IPS-NIHi7 (cell line): ENCODE measurements at regions not wholly inside any gene's neighbourhood (a gene's known extent, or its start where the extent isn't known, plus 50 kb on each side); places are given as distances from the start of the nearest gene placed in this dataset.
"Not testable (repeated sequence)": the region's sequence is repeated elsewhere in the genome, so short reads cannot be mapped to it uniquely, and the experiment has no call there.

Experiments used
- DNase-seq: peaks from one replicate; pipeline ENCODE4 v3.0.0; 2012; ENCODE audit warnings: mixed read lengths; ENCODE audit errors: extremely low spot score

DNA sequence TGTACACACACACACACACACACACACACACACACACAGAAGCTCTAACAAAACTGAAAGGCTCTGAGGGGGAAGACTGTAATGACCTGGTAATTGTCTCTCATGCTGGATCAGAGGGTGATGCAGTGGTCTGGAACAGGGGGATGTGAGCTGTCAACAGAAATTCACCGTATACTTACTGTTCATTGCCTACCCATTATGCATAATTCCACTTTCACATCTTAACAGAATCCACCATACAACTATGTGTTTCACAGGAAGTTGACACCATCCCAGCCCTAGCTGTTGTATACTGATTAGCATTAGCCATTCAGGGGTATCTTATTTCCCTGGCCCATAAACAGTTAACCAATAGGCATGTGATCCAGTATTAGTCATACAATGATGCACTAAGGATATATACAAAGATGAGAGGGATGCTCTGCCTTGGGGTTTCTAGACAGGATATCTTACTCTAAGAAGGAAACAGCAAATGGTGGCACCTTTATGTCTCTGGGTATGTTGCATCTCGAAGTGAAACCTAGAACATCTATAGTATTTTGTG, 396.5 kb upstream of the BRINP1 start:
- DNase-seq, result no peak

DNA sequence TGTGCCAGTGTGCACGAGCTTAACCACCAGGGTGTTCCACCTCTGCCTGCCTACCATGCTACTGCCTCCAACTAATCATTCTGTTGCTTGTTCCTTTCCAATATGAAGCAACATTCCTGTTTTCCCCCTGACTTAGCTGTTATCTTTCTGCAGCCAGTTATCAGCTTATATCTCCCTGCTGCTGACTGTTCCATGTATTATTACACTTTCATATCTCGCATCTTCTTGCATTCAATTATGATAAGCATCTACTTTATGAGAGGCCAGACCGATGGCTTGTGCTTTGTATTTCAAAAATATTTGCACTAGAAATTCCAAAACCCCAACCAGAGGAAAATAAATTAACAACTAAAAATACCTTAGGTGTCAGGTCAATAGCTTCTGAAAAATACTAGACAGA, 394.0 kb upstream of the BRINP1 start:
- DNase-seq, result no peak

DNA sequence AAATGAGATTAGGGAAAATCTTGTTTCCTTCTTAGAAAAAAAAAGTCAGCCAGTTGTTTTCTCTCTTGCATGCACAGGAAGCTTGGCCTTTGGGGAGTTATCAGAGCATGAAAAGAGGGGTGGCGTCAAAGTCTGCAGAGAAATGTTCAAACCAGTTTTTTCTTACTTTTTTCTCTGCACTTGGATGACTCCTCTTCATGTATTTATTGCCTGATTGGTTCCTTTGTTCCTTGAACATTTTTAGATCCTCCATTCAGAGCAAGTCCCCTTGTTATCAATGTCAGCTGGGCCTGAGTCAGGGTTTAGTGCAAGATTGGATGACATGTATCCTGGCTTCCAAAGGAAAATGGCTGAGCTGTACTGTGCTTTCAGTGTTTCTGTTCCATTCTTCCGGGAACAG, 392.6 kb upstream of the BRINP1 start:
- DNase-seq, result no peak

GRCh38 chr9:119758990-119759389, 389.8 kb upstream of the BRINP1 start:
- no peak for DNase-seq

- no peak for DNase-seq
Observed at GRCh38 chr9:119758241-119758640, 389.0 kb upstream of the BRINP1 start.

- DNase-seq, result no peak
Observed at GRCh38 chr9:119739476-119739875, 370.2 kb upstream of the BRINP1 start.

- no peak for DNase-seq
Observed at GRCh38 chr9:119736491-119737454, 367.5 kb upstream of the BRINP1 start.

- DNase-seq, result no peak
Observed at GRCh38 chr9:119727988-119728387, 358.8 kb upstream of the BRINP1 start.

GRCh38 chr9:119726035-119726434, 356.8 kb upstream of the BRINP1 start:
- DNase-seq, result no peak

DNA sequence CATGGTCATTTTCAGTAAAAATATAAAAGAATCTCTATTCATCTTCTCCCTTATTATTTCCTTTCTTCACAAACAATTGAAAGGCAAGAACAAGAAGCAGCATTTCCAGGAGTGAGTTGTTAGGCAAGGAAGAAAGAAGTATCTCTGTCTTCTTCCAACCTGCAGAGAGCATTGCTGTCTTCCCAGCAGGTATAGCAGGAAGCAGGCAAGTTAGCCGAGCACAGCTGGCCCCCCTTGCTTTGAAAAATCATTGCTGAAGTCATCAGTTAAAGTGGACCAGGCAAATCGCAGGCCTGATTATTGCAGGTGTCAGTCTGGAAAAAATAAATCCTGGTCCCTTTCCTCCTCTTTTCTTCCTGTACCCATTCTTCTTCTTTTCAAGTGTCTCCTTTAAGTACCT, 353.1 kb upstream of the BRINP1 start:
- DNase-seq, result no peak

- no peak for DNase-seq
Observed at GRCh38 chr9:119712325-119712724, 343.1 kb upstream of the BRINP1 start.

GRCh38 chr9:119709431-119709830, 340.2 kb upstream of the BRINP1 start:
- no peak for DNase-seq

GRCh38 chr9:119707228-119707845, 338.1 kb upstream of the BRINP1 start:
- no peak for DNase-seq

DNA sequence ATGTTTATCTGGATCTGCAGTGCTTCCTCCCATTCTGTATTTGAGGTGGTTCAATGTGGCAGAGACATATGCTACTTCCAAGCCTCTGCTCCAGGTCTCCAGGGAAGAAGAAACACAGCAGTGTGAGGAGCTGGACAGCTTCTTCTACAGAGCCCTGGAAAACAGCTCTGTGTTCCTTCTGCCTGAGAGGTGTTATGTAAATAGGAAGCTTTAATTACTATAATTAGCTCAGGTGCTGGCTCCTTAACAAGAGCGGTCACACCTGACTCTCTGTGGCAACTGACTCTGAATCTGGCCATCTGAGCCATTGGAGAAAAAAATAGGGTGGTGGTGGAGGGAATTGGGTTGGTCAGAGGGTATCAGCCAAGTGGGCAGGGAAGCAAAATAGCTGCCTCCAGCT, 332.4 kb upstream of the BRINP1 start:
- no peak for DNase-seq

GRCh38 chr9:119698535-119698934, 329.3 kb upstream of the BRINP1 start:
- no peak for DNase-seq

- peak; percentile 15 for DNase-seq
Observed at GRCh38 chr9:119697996-119698395, 328.8 kb upstream of the BRINP1 start.

- peak; percentile 63 for DNase-seq
Observed at GRCh38 chr9:119689879-119690278, 320.6 kb upstream of the BRINP1 start.

GRCh38 chr9:119688547-119688946, 319.3 kb upstream of the BRINP1 start:
- DNase-seq, result no peak

DNA sequence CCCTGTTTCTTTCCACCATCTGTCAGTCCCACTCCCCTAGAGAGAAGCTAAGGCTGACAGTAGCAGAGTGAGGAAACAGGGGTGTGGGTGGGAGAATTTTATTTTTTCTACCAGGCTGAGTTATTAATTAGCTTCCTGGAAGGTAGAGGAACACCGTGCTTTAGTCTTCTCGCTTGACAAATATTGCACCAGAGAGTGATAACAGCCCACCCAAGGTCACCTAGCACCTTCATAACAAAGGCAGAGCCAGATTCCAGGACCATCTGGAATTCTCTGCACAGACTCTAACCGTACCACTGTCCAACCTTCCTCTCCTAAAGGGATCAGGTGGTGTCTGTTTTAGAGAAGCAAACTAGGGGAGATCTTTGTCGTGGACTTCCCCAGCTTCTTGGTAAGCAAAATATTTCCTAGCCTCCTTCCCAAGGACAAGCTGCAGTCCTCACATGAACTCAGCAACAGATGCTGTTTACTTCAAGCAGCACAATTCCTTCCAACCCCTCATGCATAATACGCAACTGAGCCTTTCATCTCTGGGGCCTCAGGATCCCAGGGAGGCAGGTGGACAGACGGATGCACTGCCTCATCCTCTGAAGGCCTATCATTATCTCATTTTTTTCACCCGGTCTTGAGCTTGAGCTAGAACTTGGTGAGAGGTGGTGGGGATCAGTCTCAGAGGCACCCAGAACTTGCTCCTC, 308.7 kb upstream of the BRINP1 start:
- no peak for DNase-seq

- peak; percentile 35 for DNase-seq
Observed at GRCh38 chr9:119675951-119676350, 306.7 kb upstream of the BRINP1 start.

DNA sequence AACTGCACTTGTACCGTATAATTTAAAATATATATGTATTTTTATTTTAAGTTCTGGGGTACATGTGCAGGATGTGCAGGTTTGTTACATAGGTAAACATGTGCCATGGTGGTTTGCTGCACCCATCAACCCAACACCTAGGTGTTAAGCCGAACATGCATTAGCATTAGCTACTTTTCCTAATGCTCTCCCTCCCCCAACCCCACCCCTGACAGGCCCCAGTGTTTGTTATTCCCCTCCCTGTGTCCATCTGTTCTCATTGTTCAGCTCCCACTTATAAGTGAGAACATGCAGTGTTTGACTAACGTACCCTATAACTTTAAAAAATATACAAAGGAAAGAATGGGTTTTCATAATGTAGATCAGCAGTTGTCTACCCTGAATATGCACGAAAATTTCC, 303.5 kb upstream of the BRINP1 start:
- not testable (repeated sequence) for DNase-seq

GRCh38 chr9:119667916-119668315, 298.7 kb upstream of the BRINP1 start:
- DNase-seq, result no peak
